H9 (cell line): ENCODE measurements at regions not wholly inside any gene's neighbourhood (a gene's known extent, or its start where the extent isn't known, plus 50 kb on each side); places are given as distances from the start of the nearest gene placed in this dataset.
A peak's percentile ranks its signal among the peaks of the same experiment; 100 is the strongest.

Source experiments
- DNase-seq: peaks from one replicate; pipeline ENCODE4 v3.0.0-alpha.2; 2017
- H2AFZ ChIP-seq: one replicate; pipeline ENCODE4 v1.6.1; 2013; ENCODE audit warnings: mild to moderate bottlenecking, low read length, control low read depth, moderate library complexity
- H2AK5ac ChIP-seq: 2 replicates; pipeline ENCODE4 v1.6.1; 2013; ENCODE audit warnings: low read length, control low read depth, mixed read lengths; ENCODE audit not compliant: insufficient read length
- H2BK120ac ChIP-seq: one replicate; pipeline ENCODE4 v1.6.1; 2013; ENCODE audit warnings: low read depth, mild to moderate bottlenecking, low read length, control low read depth, inconsistent platforms; ENCODE audit not compliant: poor library complexity, severe bottlenecking
- H2BK12ac ChIP-seq: 2 replicates; pipeline ENCODE4 v1.6.1; 2013; ENCODE audit warnings: low read length, control low read depth, mixed read lengths, low read depth; ENCODE audit not compliant: insufficient read length
- H2BK15ac ChIP-seq: 2 replicates; pipeline ENCODE4 v1.6.1; 2013; ENCODE audit warnings: low read depth, low read length, control low read depth
- H2BK20ac ChIP-seq: one replicate; pipeline ENCODE4 v1.6.1; 2013; ENCODE audit warnings: low read depth, mild to moderate bottlenecking, low read length, control low read depth, inconsistent platforms; ENCODE audit not compliant: poor library complexity, severe bottlenecking
- H2BK5ac ChIP-seq: 2 replicates; pipeline ENCODE4 v1.6.1; 2013; ENCODE audit warnings: low read length, control low read depth, mixed read lengths; ENCODE audit not compliant: insufficient read length
- H3K14ac ChIP-seq: 2 replicates; pipeline ENCODE4 v1.6.1; 2013; ENCODE audit warnings: low read length, control low read depth; ENCODE audit not compliant: insufficient read depth
- H3K18ac ChIP-seq: 2 replicates; pipeline ENCODE4 v1.6.1; 2013; ENCODE audit warnings: low read depth, mild to moderate bottlenecking, mixed read lengths, low read length, control low read depth; ENCODE audit not compliant: insufficient read length
- H3K23ac ChIP-seq: 2 replicates; pipeline ENCODE4 v1.6.1; 2013; ENCODE audit warnings: low read length, control low read depth, mixed read lengths, low read depth; ENCODE audit not compliant: insufficient read length
- H3K23me2 ChIP-seq: 2 replicates; pipeline ENCODE4 v1.6.1; 2013; ENCODE audit warnings: low read depth, mild to moderate bottlenecking, mixed read lengths, low read length, control low read depth; ENCODE audit not compliant: insufficient read length, poor library complexity, severe bottlenecking
- H3K27ac ChIP-seq: 2 replicates; pipeline ENCODE4 v1.5.1; 2013; ENCODE audit warnings: low read length, control low read depth, mixed read lengths, low read depth; ENCODE audit not compliant: insufficient read length
- H3K27me3 ChIP-seq: 2 replicates; pipeline ENCODE4 v1.6.1; 2013; ENCODE audit warnings: low read length, control low read depth, inconsistent platforms; ENCODE audit not compliant: insufficient read depth
- H3K4ac ChIP-seq: 2 replicates; pipeline ENCODE4 v1.6.1; 2013; ENCODE audit warnings: low read depth, mild to moderate bottlenecking, control low read depth, inconsistent platforms, low read length, moderate library complexity
- H3K4me1 ChIP-seq: 2 replicates; pipeline ENCODE4 v1.6.1; 2013; ENCODE audit warnings: low read length, control low read depth, inconsistent platforms; ENCODE audit not compliant: insufficient read depth
- H3K4me2 ChIP-seq: 2 replicates; pipeline ENCODE4 v1.6.1; 2013; ENCODE audit warnings: low read length, control low read depth, mixed read lengths; ENCODE audit not compliant: insufficient read length, insufficient read depth
- H3K56ac ChIP-seq: 2 replicates; pipeline ENCODE4 v1.6.1; 2013; ENCODE audit warnings: low read depth, mild to moderate bottlenecking, mixed read lengths, low read length, control low read depth; ENCODE audit not compliant: insufficient read length
- H3K79me1 ChIP-seq: 2 replicates; pipeline ENCODE4 v1.6.1; 2013; ENCODE audit warnings: low read depth, mild to moderate bottlenecking, moderate library complexity, low read length, control low read depth, inconsistent platforms; ENCODE audit not compliant: insufficient read depth, poor library complexity, severe bottlenecking
- H3K79me2 ChIP-seq: 2 replicates; pipeline ENCODE4 v1.6.1; 2013; ENCODE audit warnings: low read length, control low read depth, inconsistent platforms; ENCODE audit not compliant: insufficient read depth
- H3K9ac ChIP-seq: 2 replicates; pipeline ENCODE4 v1.6.1; 2013; ENCODE audit warnings: low read length, control low read depth, mixed read lengths; ENCODE audit not compliant: insufficient read length; ENCODE audit errors: extremely low read depth
- H3K9me3 ChIP-seq: one replicate; pipeline ENCODE4 v1.6.1; 2013; ENCODE audit warnings: low read depth, low read length, inconsistent platforms; ENCODE audit not compliant: control insufficient read depth
- H3T11ph ChIP-seq: one replicate; pipeline ENCODE4 v1.6.1; 2013; ENCODE audit warnings: mild to moderate bottlenecking, low read length, control low read depth, inconsistent platforms
- H4K20me1 ChIP-seq: one replicate; pipeline ENCODE4 v1.6.1; 2013; ENCODE audit not compliant: control insufficient read depth, insufficient read length, insufficient read depth
- H4K5ac ChIP-seq: 2 replicates; pipeline ENCODE4 v1.6.1; 2013; ENCODE audit warnings: low read depth, mild to moderate bottlenecking, mixed read lengths, low read length, control low read depth; ENCODE audit not compliant: insufficient read length
- H4K8ac ChIP-seq: replicated peaks from 2 replicates; pipeline ENCODE4 v1.6.1; 2013; ENCODE audit warnings: low read length, control low read depth, mixed read lengths, low read depth; ENCODE audit not compliant: insufficient read length
- H4K91ac ChIP-seq: 2 replicates; pipeline ENCODE4 v1.6.1; 2013; ENCODE audit warnings: low read depth, mild to moderate bottlenecking, moderate library complexity, mixed read lengths, low read length, control low read depth; ENCODE audit not compliant: insufficient read length
- H3K27ac Mint-ChIP-seq, 3 experiments: 2 replicates in 2 of 3; 3 replicates in 1 of 3; pipeline ENCODE4 v1.8.0; 2020 to 2021; ENCODE audit warnings: mixed read lengths in 3 of 3, mild to moderate bottlenecking in 1 of 3, moderate library complexity in 1 of 3
- H3K27me3 Mint-ChIP-seq: 2 replicates; pipeline ENCODE4 v1.8.0; 2021; ENCODE audit warnings: low read depth, mild to moderate bottlenecking, moderate library complexity, mixed read lengths
- H3K36me3 Mint-ChIP-seq, 3 experiments: 2 replicates in 2 of 3; 3 replicates in 1 of 3; pipeline ENCODE4 v1.8.0; 2020 to 2021; ENCODE audit warnings: low read depth in 3 of 3, mixed read lengths in 3 of 3; ENCODE audit not compliant: insufficient read depth in 1 of 3
- H3K4me1 Mint-ChIP-seq, 2 experiments: 2 replicates each; pipeline ENCODE4 v1.8.0; 2020; ENCODE audit warnings: mixed read lengths in 2 of 2
- H3K4me3 Mint-ChIP-seq, 2 experiments: 2 replicates in 1 of 2; 3 replicates in 1 of 2; pipeline ENCODE4 v1.8.0; 2020 to 2021; ENCODE audit warnings: mild to moderate bottlenecking in 2 of 2, mixed read lengths in 2 of 2, moderate library complexity in 1 of 2
- H3K9me3 Mint-ChIP-seq, 2 experiments: 2 replicates in 1 of 2; 3 replicates in 1 of 2; pipeline ENCODE4 v1.8.0; 2020; ENCODE audit warnings: mild to moderate bottlenecking in 2 of 2, mixed read lengths in 2 of 2, moderate library complexity in 1 of 2
- WGBS: extraction: QIAGEN DNeasy Blood & Tissue Kit; methylation state at CpG from one replicate; pipeline ENCODE4 v1.1.7; 2013; ENCODE audit warnings: missing lambda C conversion rate, low lambda C conversion rate, mixed read lengths; ENCODE audit not compliant: insufficient read length; ENCODE audit errors: extremely low coverage; 5-methylcytosine and 5-hydroxymethylcytosine counted together
- TF ChIP-seq, protein P1 (sequence below): fragments of 200-600 bp; sonication (generic); conservative IDR thresholded peaks from 3 replicates; pipeline ENCODE4 v1.8.0; 2021; ENCODE audit warnings: antibody characterized with exemption, mild to moderate bottlenecking

DNA sequence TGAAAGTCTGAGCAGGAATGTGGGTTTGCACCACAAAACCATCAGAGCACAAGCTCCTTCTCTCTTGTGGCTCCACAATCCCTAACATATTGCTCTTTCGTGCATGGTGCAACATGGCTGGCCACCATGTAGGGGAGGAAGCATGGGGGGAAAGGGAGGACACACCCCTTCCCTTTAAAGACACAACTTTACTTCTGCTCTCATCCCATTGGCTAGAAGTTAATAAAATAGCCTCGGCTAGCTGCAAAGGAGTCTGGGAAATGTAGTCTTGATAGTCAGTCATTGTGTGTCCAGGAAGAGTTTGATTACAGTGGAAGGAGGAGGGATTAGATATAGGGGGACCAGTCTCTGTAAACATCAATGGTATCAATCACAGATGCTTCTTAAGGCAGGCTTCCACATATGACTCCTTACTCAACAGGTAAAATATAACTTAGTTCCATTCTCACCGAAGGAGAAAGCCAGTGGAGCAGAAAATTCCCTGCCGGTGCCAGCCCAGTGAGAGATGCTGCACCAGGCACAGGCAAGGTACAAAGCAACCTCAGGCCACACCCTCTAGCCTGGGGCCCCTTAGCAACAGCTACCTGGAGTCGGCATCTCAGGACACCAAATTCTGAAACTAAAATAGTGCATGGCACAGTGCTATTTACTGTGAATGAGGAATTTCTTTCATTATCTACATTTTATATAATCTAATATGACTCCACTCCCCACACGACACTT lies 124.7 kb upstream of the CTBP2 start:
- H3K27me3 Mint-ChIP-seq, result peaks cover 61% of the 10 kb centered on the region

More for the DNA sequence above, 124.7 kb upstream of the CTBP2 start:
- Histone ChIP-seq H3K9ac (no peak overlapping the region), H4K5ac (no peak overlapping the region), H3K18ac (no peak overlapping the region), H3K14ac (no peak overlapping the region), H3K79me2 (no peaks in the 10 kb centered on the region), H2BK15ac (no peak overlapping the region), H3T11ph (no peak overlapping the region), H3K4ac (no peak overlapping the region), H2AFZ (no peak overlapping the region), H2BK12ac (no peak overlapping the region), H3K79me1 (no peaks in the 10 kb centered on the region), H2BK120ac (no peak overlapping the region), H4K20me1 (no peaks in the 10 kb centered on the region), H2BK20ac (no peak overlapping the region), H3K4me1 (no peaks in the 10 kb centered on the region), H4K91ac (no peak overlapping the region), H4K8ac (no peak overlapping the region), H3K23me2 (no peaks in the 10 kb centered on the region), H3K23ac (no peak overlapping the region), H2AK5ac (no peak overlapping the region), H2BK5ac (no peak overlapping the region), H3K9me3 (no peaks in the 10 kb centered on the region), H3K27me3 (no peaks in the 10 kb centered on the region), H3K4me2 (no peak overlapping the region), H3K56ac (no peak overlapping the region), H3K27ac (no peak overlapping the region)
- Mint-ChIP-seq H3K9me3 (peaks cover 4 to 5% of the 10 kb centered on the region in 2 experiments; a peak in 3 of 5 replicates), H3K4me1 (peaks cover 0 to 3% of the 10 kb centered on the region in 2 experiments; a peak in 1 of 4 replicates), H3K36me3 (no peaks in the 10 kb centered on the region; a peak in 4 of 7 replicates), H3K4me3 (no peak overlapping the region), H3K27ac (no peak overlapping the region; a peak in 1 of 7 replicates)
- TF ChIP-seq, protein P1, sequence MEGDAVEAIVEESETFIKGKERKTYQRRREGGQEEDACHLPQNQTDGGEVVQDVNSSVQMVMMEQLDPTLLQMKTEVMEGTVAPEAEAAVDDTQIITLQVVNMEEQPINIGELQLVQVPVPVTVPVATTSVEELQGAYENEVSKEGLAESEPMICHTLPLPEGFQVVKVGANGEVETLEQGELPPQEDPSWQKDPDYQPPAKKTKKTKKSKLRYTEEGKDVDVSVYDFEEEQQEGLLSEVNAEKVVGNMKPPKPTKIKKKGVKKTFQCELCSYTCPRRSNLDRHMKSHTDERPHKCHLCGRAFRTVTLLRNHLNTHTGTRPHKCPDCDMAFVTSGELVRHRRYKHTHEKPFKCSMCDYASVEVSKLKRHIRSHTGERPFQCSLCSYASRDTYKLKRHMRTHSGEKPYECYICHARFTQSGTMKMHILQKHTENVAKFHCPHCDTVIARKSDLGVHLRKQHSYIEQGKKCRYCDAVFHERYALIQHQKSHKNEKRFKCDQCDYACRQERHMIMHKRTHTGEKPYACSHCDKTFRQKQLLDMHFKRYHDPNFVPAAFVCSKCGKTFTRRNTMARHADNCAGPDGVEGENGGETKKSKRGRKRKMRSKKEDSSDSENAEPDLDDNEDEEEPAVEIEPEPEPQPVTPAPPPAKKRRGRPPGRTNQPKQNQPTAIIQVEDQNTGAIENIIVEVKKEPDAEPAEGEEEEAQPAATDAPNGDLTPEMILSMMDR, result no peak
- WGBS, result no CpG with 5 or more reads among the region's 6 CpGs
- peak; percentile 46 for DNase-seq
